ENCODE measurements at regions not wholly inside any gene's neighbourhood (a gene's known extent, or its start where the extent isn't known, plus 50 kb on each side); places are given as distances from the start of the nearest gene placed in this dataset.

DNA sequence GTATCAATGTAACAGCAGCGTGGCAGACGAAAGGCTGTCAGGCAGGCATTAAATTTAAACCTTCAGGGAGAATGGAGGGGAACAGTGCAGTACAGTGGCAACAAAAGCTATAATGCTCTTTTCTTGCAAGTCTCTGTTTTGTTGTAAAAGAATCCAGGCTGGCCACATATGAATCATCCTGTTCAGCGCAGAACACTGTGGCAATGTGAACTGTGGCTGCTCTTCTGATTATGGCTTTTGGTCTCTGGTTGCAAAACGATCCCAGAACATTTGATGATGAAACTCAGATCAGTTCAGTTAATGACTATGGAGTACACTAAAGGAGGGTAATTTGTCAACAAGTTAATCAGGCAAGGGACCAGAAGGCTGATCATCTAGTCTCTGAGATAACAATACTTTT, 219.7 kb upstream of the SGO1 start:
- no peak for TF ChIP-seq MYC (IDR thresholded peaks at IDR 0.05; ENCODE audit: low read depth, low read length)
- TF ChIP-seq POLR2A (IDR thresholded peaks at IDR 0.05; ENCODE audit: extremely low read depth, insufficient read length) = no peak
- TF ChIP-seq, protein P1, sequence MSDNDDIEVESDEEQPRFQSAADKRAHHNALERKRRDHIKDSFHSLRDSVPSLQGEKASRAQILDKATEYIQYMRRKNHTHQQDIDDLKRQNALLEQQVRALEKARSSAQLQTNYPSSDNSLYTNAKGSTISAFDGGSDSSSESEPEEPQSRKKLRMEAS (IDR thresholded peaks at IDR 0.05; ENCODE audit: low read depth, low read length) = no peak
- TF ChIP-seq, protein P2, sequence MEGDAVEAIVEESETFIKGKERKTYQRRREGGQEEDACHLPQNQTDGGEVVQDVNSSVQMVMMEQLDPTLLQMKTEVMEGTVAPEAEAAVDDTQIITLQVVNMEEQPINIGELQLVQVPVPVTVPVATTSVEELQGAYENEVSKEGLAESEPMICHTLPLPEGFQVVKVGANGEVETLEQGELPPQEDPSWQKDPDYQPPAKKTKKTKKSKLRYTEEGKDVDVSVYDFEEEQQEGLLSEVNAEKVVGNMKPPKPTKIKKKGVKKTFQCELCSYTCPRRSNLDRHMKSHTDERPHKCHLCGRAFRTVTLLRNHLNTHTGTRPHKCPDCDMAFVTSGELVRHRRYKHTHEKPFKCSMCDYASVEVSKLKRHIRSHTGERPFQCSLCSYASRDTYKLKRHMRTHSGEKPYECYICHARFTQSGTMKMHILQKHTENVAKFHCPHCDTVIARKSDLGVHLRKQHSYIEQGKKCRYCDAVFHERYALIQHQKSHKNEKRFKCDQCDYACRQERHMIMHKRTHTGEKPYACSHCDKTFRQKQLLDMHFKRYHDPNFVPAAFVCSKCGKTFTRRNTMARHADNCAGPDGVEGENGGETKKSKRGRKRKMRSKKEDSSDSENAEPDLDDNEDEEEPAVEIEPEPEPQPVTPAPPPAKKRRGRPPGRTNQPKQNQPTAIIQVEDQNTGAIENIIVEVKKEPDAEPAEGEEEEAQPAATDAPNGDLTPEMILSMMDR (IDR thresholded peaks at IDR 0.05; ENCODE audit: low read depth, low read length) = no peak
- peak; percentile 34 for DNase-seq (ENCODE audit: low read depth)

DNA sequence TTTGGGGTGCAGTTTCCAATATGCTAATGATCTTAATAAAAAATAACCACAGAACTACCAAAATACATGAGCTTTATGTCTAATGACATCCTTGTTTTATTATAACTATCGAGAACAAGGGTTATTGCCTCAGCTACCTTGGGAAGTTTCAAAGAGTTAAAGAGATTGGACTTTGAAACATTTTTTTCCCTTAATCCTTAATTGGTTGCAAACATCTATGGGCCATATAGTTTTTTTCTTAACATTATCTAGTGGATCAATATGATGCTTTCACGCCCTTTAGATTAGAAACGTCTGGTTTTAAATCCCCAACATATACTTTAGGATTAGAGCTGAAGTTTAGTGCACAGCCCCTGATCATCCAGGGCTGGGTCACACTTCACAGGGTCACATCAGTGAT, 219.2 kb upstream of the SGO1 start:
- TF ChIP-seq MYC (IDR thresholded peaks at IDR 0.05; ENCODE audit: low read depth, low read length) (no peak), POLR2A (IDR thresholded peaks at IDR 0.05; ENCODE audit: extremely low read depth, insufficient read length) (no peak)
- TF ChIP-seq, protein P2 (IDR thresholded peaks at IDR 0.05; ENCODE audit: low read depth, low read length) = no peak
- TF ChIP-seq, protein P1 (IDR thresholded peaks at IDR 0.05; ENCODE audit: low read depth, low read length) = no peak
- H3K4me3 ChIP-seq (ENCODE audit: low read depth, low read length) = no peak overlapping the region
- DNase-seq (ENCODE audit: low read depth) = no peak

More for the DNA sequence above, 219.7 kb upstream of the SGO1 start:
- no peak overlapping the region for H3K4me3 ChIP-seq (ENCODE audit: low read depth, low read length)

DNA sequence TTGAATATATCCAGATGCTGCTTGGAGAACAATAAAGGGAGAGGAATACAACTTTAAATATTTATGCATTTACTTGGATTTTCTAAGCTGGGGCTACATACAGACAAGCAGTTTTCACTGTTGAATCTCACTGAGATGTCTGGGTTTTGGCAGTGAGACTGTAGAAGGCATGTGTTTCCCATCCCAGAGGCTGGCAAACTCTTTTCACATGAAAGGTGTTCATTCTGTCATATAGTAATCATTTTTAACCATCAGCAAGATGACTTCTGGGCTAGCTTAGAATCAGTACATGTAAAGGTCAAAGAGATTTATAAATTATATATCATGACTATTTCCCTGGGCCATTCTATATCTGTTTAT, 218.7 kb upstream of the SGO1 start:
- DNase-seq (ENCODE audit: low read depth) = no peak
- H3K4me3 ChIP-seq (ENCODE audit: low read depth, low read length) = no peak overlapping the region
- TF ChIP-seq, protein P2 (IDR thresholded peaks at IDR 0.05; ENCODE audit: low read depth, low read length) = no peak
- TF ChIP-seq POLR2A (IDR thresholded peaks at IDR 0.05; ENCODE audit: extremely low read depth, insufficient read length) = no peak
- TF ChIP-seq MYC (IDR thresholded peaks at IDR 0.05; ENCODE audit: low read depth, low read length) = no peak
- TF ChIP-seq, protein P1 (IDR thresholded peaks at IDR 0.05; ENCODE audit: low read depth, low read length) = no peak

DNA sequence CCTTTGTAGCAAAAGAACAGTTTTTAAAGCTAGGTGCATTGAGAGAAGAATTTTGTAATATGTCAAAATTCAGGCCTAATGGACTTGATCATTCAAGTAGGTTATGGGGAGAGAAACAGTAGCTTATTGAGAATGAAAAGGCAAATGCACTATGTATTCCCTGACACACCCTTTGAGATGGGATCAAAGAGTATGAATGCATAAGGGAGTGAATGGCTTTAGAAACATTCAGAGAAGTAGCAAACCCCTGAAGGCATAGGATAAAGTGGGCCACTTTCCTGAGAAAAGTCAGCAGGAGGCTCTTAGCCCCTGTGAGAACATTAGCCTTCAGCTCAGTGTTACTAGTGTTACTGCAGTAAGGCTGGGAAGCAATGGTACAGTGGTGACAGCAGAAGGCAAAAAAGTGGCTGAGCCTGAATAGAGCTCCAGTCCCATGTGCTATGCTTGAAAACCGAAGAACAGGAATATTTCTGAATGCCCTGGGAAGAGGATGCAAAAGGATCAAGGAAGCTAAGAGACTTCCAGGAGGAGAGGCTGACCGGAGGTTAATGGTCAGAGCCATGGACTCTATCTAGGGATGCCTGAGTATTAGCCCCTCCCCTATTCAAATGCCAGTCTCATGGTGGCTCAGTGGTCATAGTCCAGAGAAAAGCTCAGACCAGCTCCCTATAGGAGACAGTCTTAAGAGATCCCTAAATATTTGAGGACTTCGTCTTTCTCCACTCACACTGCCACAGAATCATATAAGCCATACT, 218.2 kb upstream of the SGO1 start:
- no peak for TF ChIP-seq MYC (IDR thresholded peaks at IDR 0.05; ENCODE audit: low read depth, low read length)
- TF ChIP-seq, protein P1 (IDR thresholded peaks at IDR 0.05; ENCODE audit: low read depth, low read length) = no peak
- TF ChIP-seq, protein P2 (IDR thresholded peaks at IDR 0.05; ENCODE audit: low read depth, low read length) = no peak
- no peak for TF ChIP-seq POLR2A (IDR thresholded peaks at IDR 0.05; ENCODE audit: extremely low read depth, insufficient read length)

DNA sequence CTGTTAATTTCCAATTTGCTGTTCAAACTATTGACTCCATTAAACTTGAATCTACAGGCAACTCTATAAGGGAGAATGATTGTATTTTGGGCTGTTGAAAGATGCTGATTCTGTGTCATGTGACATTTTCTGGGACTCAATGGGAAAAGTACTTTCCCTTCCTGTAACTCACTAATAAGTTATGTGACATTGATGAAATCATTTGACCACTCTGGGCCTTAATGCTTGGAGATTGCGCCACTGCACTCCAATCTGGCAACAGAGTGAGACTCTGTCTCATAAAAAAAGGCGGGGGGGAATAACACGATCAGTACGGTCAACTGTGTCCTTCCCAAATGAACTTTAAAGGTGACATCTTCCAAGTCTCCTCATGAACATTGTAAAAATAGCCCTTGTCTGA, 215.2 kb upstream of the SGO1 start:
- TF ChIP-seq, protein P2 (IDR thresholded peaks at IDR 0.05; ENCODE audit: low read depth, low read length) = no peak
- TF ChIP-seq, protein P1 (IDR thresholded peaks at IDR 0.05; ENCODE audit: low read depth, low read length) = no peak
- no peak overlapping the region for H3K4me3 ChIP-seq (ENCODE audit: low read depth, low read length)
- DNase-seq (ENCODE audit: low read depth) = no peak

More for the DNA sequence above, 218.2 kb upstream of the SGO1 start:
- DNase-seq (ENCODE audit: low read depth) = no peak
- no peak overlapping the region for H3K4me3 ChIP-seq (ENCODE audit: low read depth, low read length)

Measured in NB4 (cell line).